ENCODE measurements at regions not wholly inside any gene's neighbourhood (a gene's known extent, or its start where the extent isn't known, plus 50 kb on each side); places are given as distances from the start of the nearest gene placed in this dataset.
"Not testable (repeated sequence)": the region's sequence is repeated elsewhere in the genome, so short reads cannot be mapped to it uniquely, and the experiment has no call there.

GRCh38 chr14:83006121-83006670 lies 1472.5 kb upstream of the SEL1L start:
- WGBS, 2 donors (ENCODE audit: low coverage in 1 of 2), result 55 to 62% methylated on average over 1 of the region's 1 CpG
- TF ChIP-seq POLR2A (IDR thresholded peaks at IDR 0.05) (no peak), EP300 (IDR thresholded peaks at IDR 0.05; ENCODE audit: low read depth) (no peak), POLR2AphosphoS5 (IDR thresholded peaks at IDR 0.05) (no peak), CTCF (IDR thresholded peaks at IDR 0.05) (no peak)
- DNase-seq, result no peak
- no peaks in the 10 kb centered on the region for H3K36me3 ChIP-seq
- no peaks in the 10 kb centered on the region for H3K27me3 ChIP-seq
- H3K4me3 ChIP-seq, result no peak overlapping the region
- in situ Hi-C loops (cut with MboI; ENCODE audit: low pct_ligation_motif_present in 1 of 4, low pct_unique_long_range_greater_than_20kb in 1 of 4, low sequenced_read_pairs in 3 of 4) (no loop called here), intact Hi-C loops (cut with DNase I; ENCODE audit: low total_unique reads) (no loop called here)
- no peaks in the 10 kb centered on the region for H3K4me1 ChIP-seq
- no peak overlapping the region for H3K27ac ChIP-seq
- H3K9me3 ChIP-seq, result no peaks in the 10 kb centered on the region

GRCh38 chr14:83007052-83007451 lies 1473.4 kb upstream of the SEL1L start:
- H3K4me1 ChIP-seq; in situ Hi-C loops (cut with MboI; ENCODE audit: low pct_ligation_motif_present in 1 of 4, low pct_unique_long_range_greater_than_20kb in 1 of 4, low sequenced_read_pairs in 3 of 4); intact Hi-C loops (cut with DNase I; ENCODE audit: low total_unique reads); H3K27me3 ChIP-seq; H3K27ac ChIP-seq; H3K36me3 ChIP-seq; DNase-seq; H3K9me3 ChIP-seq; H3K4me3 ChIP-seq: not testable (repeated sequence)
- WGBS, 2 donors (ENCODE audit: low coverage in 1 of 2), result 87 to 97% methylated on average over 7 of the region's 7 CpGs

- intact Hi-C loops (cut with DNase I; ENCODE audit: low total_unique reads), result no loop called here
- Histone ChIP-seq H3K27me3 (no peaks in the 10 kb centered on the region), H3K4me3 (no peak overlapping the region), H3K27ac (no peak overlapping the region), H3K4me1 (no peaks in the 10 kb centered on the region), H3K9me3 (no peaks in the 10 kb centered on the region), H3K36me3 (no peaks in the 10 kb centered on the region)
- WGBS, 2 donors (ENCODE audit: low coverage in 1 of 2), result 89 to 100% methylated on average over 1 of the region's 1 CpG
- TF ChIP-seq EP300 (IDR thresholded peaks at IDR 0.05; ENCODE audit: low read depth) (no peak), CTCF (IDR thresholded peaks at IDR 0.05) (no peak), POLR2AphosphoS5 (IDR thresholded peaks at IDR 0.05) (no peak), POLR2A (IDR thresholded peaks at IDR 0.05) (no peak)
- in situ Hi-C loops (cut with MboI; ENCODE audit: low pct_ligation_motif_present in 1 of 4, low pct_unique_long_range_greater_than_20kb in 1 of 4, low sequenced_read_pairs in 3 of 4), result no loop called here
- DNase-seq, result no peak
These were observed 1474.1 kb upstream of the SEL1L start for GRCh38 chr14:83007641-83008225.

GRCh38 chr14:83017296-83017695 lies 1483.6 kb upstream of the SEL1L start:
- WGBS, 2 donors (ENCODE audit: low coverage in 1 of 2), result 69 to 77% methylated on average over 5 of the region's 5 CpGs
- Histone ChIP-seq H3K9me3 (no peaks in the 10 kb centered on the region), H3K4me3 (no peak overlapping the region), H3K27me3 (no peaks in the 10 kb centered on the region), H3K36me3 (no peaks in the 10 kb centered on the region), H3K27ac (no peak overlapping the region), H3K4me1 (no peaks in the 10 kb centered on the region)
- intact Hi-C loops (cut with DNase I; ENCODE audit: low total_unique reads), result no loop called here
- in situ Hi-C loops (cut with MboI; ENCODE audit: low pct_ligation_motif_present in 1 of 4, low pct_unique_long_range_greater_than_20kb in 1 of 4, low sequenced_read_pairs in 3 of 4), result no loop called here
- TF ChIP-seq CTCF (IDR thresholded peaks at IDR 0.05), result no peak
- TF ChIP-seq POLR2A (IDR thresholded peaks at IDR 0.05), result no peak
- TF ChIP-seq POLR2AphosphoS5 (IDR thresholded peaks at IDR 0.05), result no peak
- TF ChIP-seq EP300 (IDR thresholded peaks at IDR 0.05; ENCODE audit: low read depth), result no peak
- no peak for DNase-seq

Data from transverse colon (tissue), 4 donors.